IMR-90 (cell line): ENCODE measurements at regions not wholly inside any gene's neighbourhood (a gene's known extent, or its start where the extent isn't known, plus 50 kb on each side); places are given as distances from the start of the nearest gene placed in this dataset.

ENCODE experiments used
- ATAC-seq: fragments of 200-7000 bp; cut with Tn5 transposase; 2 replicates; pipeline ENCODE4 v1.9.1; 2020; ENCODE audit warnings: low read depth, mild to moderate bottlenecking, moderate library complexity
- BruUV-seq: library from RNA; stranded (reverse); fragments of 400-500 nt; replicated peaks from 2 replicates; lab custom pipeline; 2021; lab: Mats Ljungman, UMichigan
- CTCF ChIA-PET: fragments of 300-600 bp; formaldehyde crosslinking; extraction: SDS; loops from one replicate; lab custom pipeline; 2021; ENCODE audit warnings: antibody characterized with exemption; lab: Yijun Ruan, JAX
- POLR2A ChIA-PET: fragments of 300-600 bp; sonication (Branson Sonifier 250); formaldehyde crosslinking; loops from one replicate; lab custom pipeline; 2022; ENCODE audit warnings: antibody characterized with exemption; ENCODE audit not compliant: unreplicated experiment; lab: Charles Lee
- DNase-seq: peaks from one replicate; pipeline ENCODE4 v3.0.0; 2013
- H2AFZ ChIP-seq: replicated peaks from 2 replicates; pipeline ENCODE3; 2013; ENCODE audit warnings: low read length, mild to moderate bottlenecking; ENCODE audit not compliant: poor library complexity
- H2AK5ac ChIP-seq: 2 replicates; pipeline ENCODE4 v1.6.1; 2013; ENCODE audit warnings: low read depth, low read length, inconsistent platforms
- H2AK9ac ChIP-seq: replicated peaks from 2 replicates; pipeline ENCODE3; 2013; ENCODE audit warnings: mild to moderate bottlenecking, low read depth, low read length, moderate library complexity; ENCODE audit not compliant: poor library complexity
- H2BK120ac ChIP-seq: 2 replicates; pipeline ENCODE4 v1.6.1; 2013; ENCODE audit warnings: low read depth, low read length, inconsistent platforms
- H2BK15ac ChIP-seq: 3 replicates; pipeline ENCODE4 v1.6.1; 2013; ENCODE audit warnings: low read depth, low read length, inconsistent platforms
- H2BK20ac ChIP-seq: 2 replicates; pipeline ENCODE4 v1.6.1; 2013; ENCODE audit warnings: low read depth, mild to moderate bottlenecking, inconsistent platforms, low read length, moderate library complexity
- H2BK5ac ChIP-seq: 2 replicates; pipeline ENCODE4 v1.6.1; 2013; ENCODE audit warnings: mild to moderate bottlenecking, low read depth, low read length, inconsistent platforms; ENCODE audit not compliant: poor library complexity, severe bottlenecking
- H3K14ac ChIP-seq: replicated peaks from 2 replicates; pipeline ENCODE4 v1.6.1; 2013; ENCODE audit warnings: low read depth, low read length, inconsistent platforms
- H3K18ac ChIP-seq: 2 replicates; pipeline ENCODE4 v1.6.1; 2013; ENCODE audit warnings: low read depth, low read length, control low read depth
- H3K23ac ChIP-seq: 2 replicates; pipeline ENCODE4 v1.6.1; 2013; ENCODE audit warnings: low read depth, low read length, inconsistent platforms
- H3K27ac ChIP-seq: 2 replicates; pipeline ENCODE4 v1.5.1; 2013; ENCODE audit warnings: mild to moderate bottlenecking, control low read depth, low read length; ENCODE audit not compliant: insufficient read depth
- H3K27me3 ChIP-seq: 2 replicates; pipeline ENCODE4 v1.6.1; 2013; ENCODE audit warnings: low read length; ENCODE audit not compliant: control insufficient read depth, insufficient read depth
- H3K36me3 ChIP-seq: 2 replicates; pipeline ENCODE4 v1.6.1; 2013; ENCODE audit warnings: low read length, mixed read lengths; ENCODE audit not compliant: control insufficient read depth, insufficient read depth
- H3K4ac ChIP-seq: 2 replicates; pipeline ENCODE4 v1.6.1; 2013; ENCODE audit warnings: low read depth, low read length, inconsistent platforms
- H3K4me1 ChIP-seq: 2 replicates; pipeline ENCODE4 v1.6.1; 2013; ENCODE audit warnings: low read length, mixed read lengths; ENCODE audit not compliant: control insufficient read depth, insufficient read depth
- H3K4me2 ChIP-seq: 2 replicates; pipeline ENCODE4 v1.6.1; 2013; ENCODE audit warnings: low read depth, mild to moderate bottlenecking, control low read depth, low read length, moderate library complexity
- H3K4me3 ChIP-seq: 2 replicates; pipeline ENCODE4 v1.5.1; 2013; ENCODE audit warnings: low read depth, mild to moderate bottlenecking, control low read depth, low read length, moderate library complexity; ENCODE audit not compliant: insufficient read depth
- H3K56ac ChIP-seq: 2 replicates; pipeline ENCODE4 v1.6.1; 2013; ENCODE audit warnings: low read length, inconsistent platforms; ENCODE audit not compliant: insufficient read depth; ENCODE audit errors: extremely low read depth
- H3K79me1 ChIP-seq, 2 experiments: 2 replicates each; pipeline ENCODE4 v1.6.1; 2013; ENCODE audit warnings: low read length in 2 of 2, inconsistent platforms in 1 of 2, low read depth in 1 of 2
- H3K9ac ChIP-seq: 2 replicates; pipeline ENCODE4 v1.6.1; 2013; ENCODE audit warnings: low read depth, low read length, control low read depth
- H3K9me1 ChIP-seq: 2 replicates; pipeline ENCODE4 v1.6.1; 2013; ENCODE audit warnings: low read length, inconsistent platforms; ENCODE audit not compliant: insufficient read depth
- H3K9me3 ChIP-seq: 2 replicates; pipeline ENCODE4 v1.6.1; 2013; ENCODE audit warnings: low read length; ENCODE audit not compliant: control insufficient read depth, insufficient read depth
- H4K20me1 ChIP-seq: 2 replicates; pipeline ENCODE4 v1.6.1; 2013; ENCODE audit warnings: low read length, inconsistent platforms; ENCODE audit not compliant: insufficient read depth
- H4K5ac ChIP-seq: 2 replicates; pipeline ENCODE4 v1.6.1; 2013; ENCODE audit warnings: mild to moderate bottlenecking, low read depth, low read length, control low read depth
- H4K8ac ChIP-seq, 2 experiments: 2 replicates each; pipeline ENCODE4 v1.6.1; 2013; ENCODE audit warnings: low read depth in 2 of 2, low read length in 2 of 2, control low read depth in 1 of 2, inconsistent platforms in 1 of 2
- H4K91ac ChIP-seq: 2 replicates; pipeline ENCODE4 v1.6.1; 2013; ENCODE audit warnings: low read depth, low read length, inconsistent platforms; ENCODE audit not compliant: insufficient read depth
- BHLHE40 ChIP-seq: fragments of 150-350 bp; IDR thresholded peaks from 2 replicates; pipeline ENCODE4 v1.6.1; 2016; ENCODE audit warnings: mild to moderate bottlenecking, low read depth, low read length
- ELK1 ChIP-seq: fragments of 150-350 bp; IDR thresholded peaks from 2 replicates; pipeline ENCODE4 v1.6.1; 2016; ENCODE audit warnings: low read depth, mild to moderate bottlenecking, low read length, moderate library complexity, borderline replicate concordance
- POLR2A ChIP-seq: IDR thresholded peaks from 2 replicates; pipeline ENCODE4 v1.6.1; 2012; ENCODE audit warnings: mild to moderate bottlenecking, low read depth, low read length
- WGBS, 2 experiments: methylation state at CpG; one replicate each; pipeline versions ENCODE4 v1.1.5 to v1.1.7; 2013; ENCODE audit warnings: missing lambda C conversion rate in 2 of 2; ENCODE audit not compliant: insufficient read length in 1 of 2; ENCODE audit errors: extremely low coverage in 2 of 2; 5-methylcytosine and 5-hydroxymethylcytosine counted together
- dilution Hi-C: fragments of 300-500 bp; cut with HindIII; formaldehyde crosslinking; loops from one replicate; pipeline ENCODE4 v1.14.3; 2018; ENCODE audit warnings: low sequenced_read_pairs; ENCODE audit not compliant: unreplicated experiment
- in situ Hi-C: fragments of 300-500 bp; cut with MboI; formaldehyde crosslinking; loops from 3 replicates; pipeline ENCODE4 v1.14.3; 2019; ENCODE audit warnings: low sequenced_read_pairs, inconsistent platforms, mixed read lengths
- intact Hi-C: fragments of 100-400 bp; cut with micrococcal nuclease; formaldehyde crosslinking; loops from 2 replicates; pipeline ENCODE4 v1.10.0; 2022

- H2AK5ac ChIP-seq: peak overlapping the region; percentile 37
- dilution Hi-C loops (no loop called here), intact Hi-C loops (no loop called here), in situ Hi-C loops (no loop called here)
- peak overlapping the region; percentile 25; the same call in 1 of the 2 replicates for H3K23ac ChIP-seq
- H3K9me3 ChIP-seq: no peaks in the 10 kb centered on the region
- CTCF ChIA-PET: interaction anchor here (1.1 kb wide), 1 partner anchor 970 kb away, joined by 3 read pairs; no protein-coding TSS in a partner anchor
- no TSS peak for BruUV-seq
- POLR2A ChIA-PET: no interaction called here
- peak overlapping the region; percentile 91 for H2BK20ac ChIP-seq
- H2BK15ac ChIP-seq: peak overlapping the region; percentile 57; the same call in 1 of the 3 replicates
- ATAC-seq: no peak
- no CpG with 5 or more reads among the region's 3 CpGs for WGBS, 2 experiments
- H3K9ac ChIP-seq: no peak overlapping the region
- H4K20me1 ChIP-seq: no peaks in the 10 kb centered on the region
- H3K18ac ChIP-seq: peak overlapping the region; percentile 69; the same call in 1 of the 2 replicates
- H3K4ac ChIP-seq: peak overlapping the region; percentile 81
- H3K36me3 ChIP-seq: no peaks in the 10 kb centered on the region
- H3K4me1 ChIP-seq: peaks cover 11% of the 10 kb centered on the region; the same call in 1 of the 2 replicates
- H2AK9ac ChIP-seq: no peak overlapping the region
- no peak for DNase-seq
- H3K14ac ChIP-seq: peak overlapping the region; percentile 88
- H3K4me3 ChIP-seq: no peak overlapping the region
- H4K5ac ChIP-seq: peak overlapping the region; percentile 79; the same call in 1 of the 2 replicates
- H3K79me1 ChIP-seq: peaks cover 3 to 10% of the 10 kb centered on the region in 2 experiments; a peak in 3 of 4 replicates
- peak overlapping the region; percentile 27 for H2BK5ac ChIP-seq
- no peak overlapping the region for H3K27ac ChIP-seq
- no peak overlapping the region for H3K56ac ChIP-seq
- TF ChIP-seq POLR2A (no peak), BHLHE40 (no peak), ELK1 (no peak)
- H2BK120ac ChIP-seq: peak overlapping the region; percentile 68
- no peaks in the 10 kb centered on the region for H3K27me3 ChIP-seq
- no peak overlapping the region for H3K4me2 ChIP-seq
- 0 out of 2 replicates have a peak, but pooled peaks cover under 1% of the 10 kb centered on the region for H3K9me1 ChIP-seq
- peak overlapping the region; percentile 9 to 34; a peak in 2 of 4 replicates for H4K8ac ChIP-seq
- no peak overlapping the region for H2AFZ ChIP-seq
- peak overlapping the region; percentile 58 for H4K91ac ChIP-seq
Observed at GRCh38 chr9:115601434-115601833, 483.5 kb upstream of the TNC start.
